ENCODE measurements at regions not wholly inside any gene's neighbourhood (a gene's known extent, or its start where the extent isn't known, plus 50 kb on each side); places are given as distances from the start of the nearest gene placed in this dataset.
A peak's percentile ranks its signal among the peaks of the same experiment; 100 is the strongest.
"Not testable (repeated sequence)": the region's sequence is repeated elsewhere in the genome, so short reads cannot be mapped to it uniquely, and the experiment has no call there.

DNA sequence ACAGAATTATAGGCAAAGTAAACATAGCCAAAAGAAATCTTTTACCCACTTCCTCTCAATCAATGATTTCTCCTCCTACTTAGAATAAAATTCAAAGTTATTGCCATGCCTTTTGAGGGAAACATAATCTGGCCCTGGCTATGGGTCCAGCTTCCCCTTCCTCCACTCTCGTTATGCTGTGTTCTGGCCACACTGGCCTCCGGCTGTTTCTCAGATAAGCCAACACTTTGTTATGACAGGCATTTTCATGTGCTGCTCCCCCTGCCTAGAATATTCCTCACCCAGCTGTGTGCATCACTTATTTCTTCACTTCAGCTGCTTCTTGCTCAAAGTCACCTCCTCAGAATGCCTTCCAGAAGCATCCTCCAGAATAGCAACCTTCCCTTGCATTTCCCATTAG lies 386.6 kb upstream of the AADAT start:
- DNase-seq (ENCODE audit: low read depth): no peak
- TF ChIP-seq, protein P1, sequence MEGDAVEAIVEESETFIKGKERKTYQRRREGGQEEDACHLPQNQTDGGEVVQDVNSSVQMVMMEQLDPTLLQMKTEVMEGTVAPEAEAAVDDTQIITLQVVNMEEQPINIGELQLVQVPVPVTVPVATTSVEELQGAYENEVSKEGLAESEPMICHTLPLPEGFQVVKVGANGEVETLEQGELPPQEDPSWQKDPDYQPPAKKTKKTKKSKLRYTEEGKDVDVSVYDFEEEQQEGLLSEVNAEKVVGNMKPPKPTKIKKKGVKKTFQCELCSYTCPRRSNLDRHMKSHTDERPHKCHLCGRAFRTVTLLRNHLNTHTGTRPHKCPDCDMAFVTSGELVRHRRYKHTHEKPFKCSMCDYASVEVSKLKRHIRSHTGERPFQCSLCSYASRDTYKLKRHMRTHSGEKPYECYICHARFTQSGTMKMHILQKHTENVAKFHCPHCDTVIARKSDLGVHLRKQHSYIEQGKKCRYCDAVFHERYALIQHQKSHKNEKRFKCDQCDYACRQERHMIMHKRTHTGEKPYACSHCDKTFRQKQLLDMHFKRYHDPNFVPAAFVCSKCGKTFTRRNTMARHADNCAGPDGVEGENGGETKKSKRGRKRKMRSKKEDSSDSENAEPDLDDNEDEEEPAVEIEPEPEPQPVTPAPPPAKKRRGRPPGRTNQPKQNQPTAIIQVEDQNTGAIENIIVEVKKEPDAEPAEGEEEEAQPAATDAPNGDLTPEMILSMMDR (IDR thresholded peaks at IDR 0.05; ENCODE audit: control insufficient read depth, extremely low read depth, insufficient read depth): no peak
- no peak overlapping the region for H3K4me3 ChIP-seq (ENCODE audit: low read depth, low read length)

DNA sequence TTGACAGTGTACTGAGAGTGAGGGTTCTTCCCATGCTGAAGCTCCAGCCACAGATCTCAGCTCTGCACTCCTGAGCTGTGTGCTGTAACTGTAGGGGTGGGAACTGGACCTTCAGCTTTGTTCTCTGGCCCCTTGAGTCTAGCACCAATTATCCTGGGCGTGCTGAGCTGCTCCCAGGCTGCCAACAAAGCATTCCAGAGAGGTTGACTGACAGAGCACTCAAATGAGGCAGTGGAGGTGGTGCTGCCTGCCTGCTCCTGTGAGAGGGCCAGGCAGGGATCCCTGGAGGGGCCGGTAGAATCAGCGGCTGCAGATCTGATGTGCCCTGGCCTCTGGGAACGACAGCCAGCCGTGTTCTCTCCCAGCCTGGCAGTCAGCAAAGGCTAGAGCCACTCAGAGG lies 375.7 kb upstream of the AADAT start:
- no peak for DNase-seq (ENCODE audit: low read depth)
- TF ChIP-seq, protein P1 (IDR thresholded peaks at IDR 0.05; ENCODE audit: control insufficient read depth, extremely low read depth, insufficient read depth): no peak

DNA sequence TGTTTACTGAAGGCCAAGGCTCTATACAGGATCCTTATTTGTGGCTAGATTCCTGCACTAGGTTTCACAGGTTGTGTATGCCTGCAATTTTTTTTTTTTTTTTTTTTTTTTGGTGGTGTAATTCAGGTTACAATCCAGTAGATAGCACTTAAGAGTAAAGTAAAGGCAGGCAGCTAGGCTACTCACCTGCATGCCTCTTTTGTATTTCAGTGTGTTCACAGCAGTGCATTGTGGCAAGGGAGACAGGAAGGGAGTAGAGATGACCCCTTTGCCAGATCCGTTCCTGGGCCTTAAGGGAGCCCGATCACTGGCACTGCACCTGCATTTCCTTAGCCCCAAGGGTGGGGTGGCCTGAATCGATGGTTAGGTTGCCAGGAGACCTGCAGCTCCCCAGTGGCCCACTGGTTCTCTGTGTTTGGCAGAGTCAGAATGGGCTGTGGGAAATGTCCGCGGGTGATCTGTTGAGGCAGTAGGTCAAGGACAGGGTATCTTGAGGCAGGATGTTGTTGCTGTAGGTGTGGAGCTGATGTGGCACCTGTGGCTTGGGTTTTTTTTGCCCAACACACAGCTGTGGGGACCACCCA lies 374.9 kb upstream of the AADAT start:
- H3K4me3 ChIP-seq (ENCODE audit: low read depth, low read length): no peak overlapping the region
- TF ChIP-seq, protein P1 (IDR thresholded peaks at IDR 0.05; ENCODE audit: control insufficient read depth, extremely low read depth, insufficient read depth): 0 out of 2 replicates have a peak, but pooled peaks have one; percentile 13
- DNase-seq (ENCODE audit: low read depth): peak; percentile 4

More for the DNA sequence above, 375.7 kb upstream of the AADAT start:
- no peak overlapping the region for H3K4me3 ChIP-seq (ENCODE audit: low read depth, low read length)

DNA sequence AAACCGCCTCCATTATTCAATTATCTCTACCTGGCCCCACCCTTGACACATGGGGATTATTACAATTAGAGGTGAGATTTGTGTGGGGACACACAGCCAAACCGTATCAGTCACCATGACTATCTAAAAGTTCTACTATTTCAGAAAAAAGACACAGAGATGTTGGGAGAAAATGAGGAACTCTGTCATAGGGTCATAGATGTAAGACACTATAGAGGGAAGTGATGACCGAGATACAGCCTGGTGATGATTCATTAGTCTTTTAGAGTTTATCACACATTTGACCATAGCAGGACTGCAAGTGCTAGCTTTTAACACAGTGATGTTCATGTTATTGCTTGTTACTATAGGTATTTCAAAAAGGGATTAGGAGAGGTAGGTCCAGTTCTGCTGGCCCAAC lies 357.0 kb upstream of the AADAT start:
- H3K4me3 ChIP-seq (ENCODE audit: low read depth, low read length): no peak overlapping the region

DNA sequence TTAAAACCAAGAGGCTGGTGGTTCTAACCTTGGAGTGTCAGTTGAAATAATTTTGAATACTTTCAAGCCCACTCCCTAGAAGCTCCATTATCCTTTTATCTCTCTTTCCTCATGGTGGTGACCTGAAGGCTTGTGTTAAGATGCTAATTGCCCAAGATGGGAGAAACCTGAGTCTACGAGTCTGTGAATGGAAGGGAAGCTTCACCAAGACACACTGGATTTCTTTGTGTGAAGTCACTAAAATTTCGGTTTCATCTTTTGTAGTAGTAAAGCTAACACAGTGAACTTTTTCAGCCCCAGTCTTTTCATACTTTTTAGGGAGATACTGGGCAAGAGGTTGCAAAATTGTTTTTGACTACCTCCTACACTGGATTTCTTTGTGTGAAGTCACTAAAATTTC lies 351.4 kb upstream of the AADAT start:
- not testable (repeated sequence) for H3K4me3 ChIP-seq (ENCODE audit: low read depth, low read length); DNase-seq (ENCODE audit: low read depth)

More for the DNA sequence above, 357.0 kb upstream of the AADAT start:
- DNase-seq (ENCODE audit: low read depth): no peak
- TF ChIP-seq, protein P1 (IDR thresholded peaks at IDR 0.05; ENCODE audit: control insufficient read depth, extremely low read depth, insufficient read depth): no peak

DNA sequence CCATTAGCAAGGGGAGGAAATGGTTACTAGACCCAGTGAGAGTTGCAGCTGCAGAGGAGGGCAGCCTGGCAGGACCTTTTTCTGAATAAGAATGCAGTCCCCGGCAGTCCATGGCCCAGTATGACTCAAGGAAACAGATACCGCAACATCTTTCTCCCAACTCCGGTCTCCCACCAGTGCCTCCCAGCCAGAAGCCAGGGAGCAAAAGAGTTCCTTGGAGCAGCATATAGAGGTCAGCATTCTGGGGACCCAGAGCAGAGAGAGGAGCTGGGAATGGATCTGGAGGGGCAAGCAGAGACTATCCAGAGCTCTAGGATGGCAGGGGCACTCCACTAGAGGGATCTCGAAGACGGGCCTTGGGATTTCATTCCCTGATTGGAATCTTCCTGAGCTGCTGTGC lies 339.2 kb upstream of the AADAT start:
- no peak for DNase-seq (ENCODE audit: low read depth)
- TF ChIP-seq, protein P1 (IDR thresholded peaks at IDR 0.05; ENCODE audit: control insufficient read depth, extremely low read depth, insufficient read depth): no peak
- no peak overlapping the region for H3K4me3 ChIP-seq (ENCODE audit: low read depth, low read length)

DNA sequence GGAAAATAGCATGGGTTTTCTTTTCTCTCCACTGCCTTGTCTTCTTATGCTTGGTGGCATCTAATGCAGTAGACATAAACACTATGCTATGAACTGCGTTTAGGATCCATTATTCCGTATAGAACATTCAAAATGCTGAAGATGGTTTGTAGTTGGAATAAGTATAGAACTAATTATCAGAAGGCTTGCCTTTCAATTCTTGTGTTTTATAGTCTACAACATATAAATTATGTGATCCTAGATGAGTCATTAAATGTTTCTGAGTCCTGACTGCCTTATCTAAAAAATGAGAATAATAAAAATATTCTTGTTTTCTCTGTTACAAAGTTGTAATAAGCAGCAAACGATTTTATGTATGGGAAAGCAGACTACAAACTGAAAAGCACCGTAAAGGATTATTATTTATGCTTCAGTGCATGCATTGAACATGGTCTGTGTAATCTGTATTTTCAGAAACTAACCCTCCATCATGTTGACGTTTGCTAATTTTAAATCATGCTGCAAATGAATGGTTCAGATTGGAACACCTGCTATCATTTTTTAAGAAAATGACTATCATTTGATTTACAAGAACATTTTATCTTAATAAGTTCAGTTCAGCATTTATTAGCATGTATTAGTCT lies 335.9 kb upstream of the AADAT start:
- no peak for DNase-seq (ENCODE audit: low read depth)
- H3K4me3 ChIP-seq (ENCODE audit: low read depth, low read length): no peak overlapping the region
- TF ChIP-seq, protein P1 (IDR thresholded peaks at IDR 0.05; ENCODE audit: control insufficient read depth, extremely low read depth, insufficient read depth): no peak

Data from LNCaP clone FGC (cell line).